ENCODE measurements at regions not wholly inside any gene's neighbourhood (a gene's known extent, or its start where the extent isn't known, plus 50 kb on each side); places are given as distances from the start of the nearest gene placed in this dataset.

DNA sequence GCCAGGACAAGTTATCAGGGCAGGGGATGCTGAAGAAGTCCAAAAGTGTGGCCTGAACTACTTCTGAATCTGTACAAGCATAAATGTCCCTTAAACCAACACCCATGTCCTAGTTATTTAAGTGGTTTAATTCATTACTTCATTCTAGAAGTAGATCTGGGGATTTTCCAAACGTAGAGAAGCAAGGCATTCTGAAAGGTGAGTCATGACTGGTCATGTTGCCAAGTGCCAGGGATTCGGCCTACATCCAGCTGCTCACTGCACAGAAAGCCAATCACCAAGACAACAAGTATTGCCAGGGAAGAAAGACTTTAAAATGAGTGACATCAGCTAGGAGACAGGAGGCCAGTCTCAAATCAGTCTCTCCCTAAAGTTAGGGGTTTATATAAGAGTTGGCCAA is 396.6 kb downstream of the GABRB3 start:
- TF ChIP-seq, protein P1, sequence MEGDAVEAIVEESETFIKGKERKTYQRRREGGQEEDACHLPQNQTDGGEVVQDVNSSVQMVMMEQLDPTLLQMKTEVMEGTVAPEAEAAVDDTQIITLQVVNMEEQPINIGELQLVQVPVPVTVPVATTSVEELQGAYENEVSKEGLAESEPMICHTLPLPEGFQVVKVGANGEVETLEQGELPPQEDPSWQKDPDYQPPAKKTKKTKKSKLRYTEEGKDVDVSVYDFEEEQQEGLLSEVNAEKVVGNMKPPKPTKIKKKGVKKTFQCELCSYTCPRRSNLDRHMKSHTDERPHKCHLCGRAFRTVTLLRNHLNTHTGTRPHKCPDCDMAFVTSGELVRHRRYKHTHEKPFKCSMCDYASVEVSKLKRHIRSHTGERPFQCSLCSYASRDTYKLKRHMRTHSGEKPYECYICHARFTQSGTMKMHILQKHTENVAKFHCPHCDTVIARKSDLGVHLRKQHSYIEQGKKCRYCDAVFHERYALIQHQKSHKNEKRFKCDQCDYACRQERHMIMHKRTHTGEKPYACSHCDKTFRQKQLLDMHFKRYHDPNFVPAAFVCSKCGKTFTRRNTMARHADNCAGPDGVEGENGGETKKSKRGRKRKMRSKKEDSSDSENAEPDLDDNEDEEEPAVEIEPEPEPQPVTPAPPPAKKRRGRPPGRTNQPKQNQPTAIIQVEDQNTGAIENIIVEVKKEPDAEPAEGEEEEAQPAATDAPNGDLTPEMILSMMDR (IDR thresholded peaks at IDR 0.05), result no peak
- ATAC-seq (no peak), DNase-seq (no peak)
- no peaks in the 10 kb centered on the region for H3K4me1 ChIP-seq (ENCODE audit: control insufficient read depth, insufficient read depth, low read length)
- H3K36me3 ChIP-seq (ENCODE audit: control insufficient read depth, insufficient read depth, low read length), result no peaks in the 10 kb centered on the region
- no peaks in the 10 kb centered on the region for H3K27me3 Mint-ChIP-seq (ENCODE audit: low read depth in 2 of 2)
- no peak overlapping the region for H3K27ac Mint-ChIP-seq
- peaks cover 21 to 29% of the 10 kb centered on the region in 2 donors for H3K9me3 Mint-ChIP-seq
- no peaks in the 10 kb centered on the region for H3K27me3 ChIP-seq (ENCODE audit: control insufficient read depth, insufficient read depth, low read length)
- intact Hi-C loops (cut with micrococcal nuclease), result no loop called here
- H3K27ac ChIP-seq (ENCODE audit: low read length), result no peak overlapping the region
- H3K4me3 Mint-ChIP-seq, result no peak overlapping the region
- 73% methylated on average over 2 of the region's 2 CpGs for WGBS (ENCODE audit: insufficient coverage)
- H3K4me1 Mint-ChIP-seq, result no peaks in the 10 kb centered on the region
- H3K9me3 ChIP-seq (ENCODE audit: control insufficient read depth, insufficient read depth, low read length), result peaks cover 21% of the 10 kb centered on the region
- H3K4me3 ChIP-seq (ENCODE audit: low read length), result no peak overlapping the region
- H3K36me3 Mint-ChIP-seq, result no peaks in the 10 kb centered on the region

DNA sequence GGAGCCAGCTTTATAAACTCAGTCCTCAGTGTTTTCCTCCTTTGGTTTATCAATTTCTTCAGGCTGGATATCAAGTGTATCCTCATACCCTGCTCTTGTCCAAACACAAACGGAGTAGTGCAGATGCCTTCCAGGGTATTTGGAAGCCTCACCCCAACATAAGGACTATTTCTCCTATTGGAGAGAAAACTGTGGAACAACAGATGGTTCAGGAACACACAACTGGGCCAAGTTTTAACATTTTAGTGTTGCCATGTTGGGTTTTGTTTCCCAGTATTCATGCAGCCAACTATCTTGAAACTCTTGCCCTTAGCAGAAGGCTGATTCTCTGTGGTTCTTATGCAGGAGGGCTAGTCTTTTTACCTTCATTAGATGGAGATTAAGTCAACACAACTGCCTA is 398.1 kb downstream of the GABRB3 start:
- intact Hi-C loops (cut with micrococcal nuclease), result no loop called here
- TF ChIP-seq, protein P1 (IDR thresholded peaks at IDR 0.05), result no peak
- Histone ChIP-seq H3K27me3 (ENCODE audit: control insufficient read depth, insufficient read depth, low read length) (no peaks in the 10 kb centered on the region), H3K4me3 (ENCODE audit: low read length) (no peak overlapping the region), H3K27ac (ENCODE audit: low read length) (no peak overlapping the region), H3K9me3 (ENCODE audit: control insufficient read depth, insufficient read depth, low read length) (peaks cover 22% of the 10 kb centered on the region), H3K4me1 (ENCODE audit: control insufficient read depth, insufficient read depth, low read length) (no peaks in the 10 kb centered on the region), H3K36me3 (ENCODE audit: control insufficient read depth, insufficient read depth, low read length) (no peaks in the 10 kb centered on the region)
- 83% methylated on average over 1 of the region's 1 CpG for WGBS (ENCODE audit: insufficient coverage)
- Mint-ChIP-seq H3K4me3 (no peak overlapping the region), H3K36me3 (peaks cover 8% of the 10 kb centered on the region), H3K27ac (no peak overlapping the region), H3K9me3 (peaks cover 25 to 35% of the 10 kb centered on the region in 2 donors), H3K27me3 (ENCODE audit: low read depth in 2 of 2) (no peaks in the 10 kb centered on the region), H3K4me1 (no peaks in the 10 kb centered on the region)
- ATAC-seq (no peak), DNase-seq (no peak)

DNA sequence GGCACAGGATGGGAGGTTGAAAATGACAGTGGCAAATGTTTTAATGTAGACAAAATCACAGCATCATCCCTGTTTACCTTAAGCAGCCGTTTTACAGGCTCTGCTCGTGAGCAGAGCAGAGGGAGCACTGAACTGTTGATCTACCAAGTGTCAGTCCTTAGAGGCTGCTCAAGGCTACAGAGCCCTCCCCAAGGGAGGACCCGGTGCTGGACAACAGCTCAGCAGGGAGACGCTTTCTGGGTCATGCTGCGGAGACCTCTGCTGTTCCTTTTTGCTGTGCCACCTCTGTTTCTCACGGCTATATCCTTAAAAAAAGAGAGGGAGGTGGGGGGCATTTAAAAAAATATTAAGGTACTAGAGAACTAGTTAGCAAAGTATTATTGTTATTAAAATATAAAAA is 400.2 kb downstream of the GABRB3 start:
- no peaks in the 10 kb centered on the region for H3K4me1 ChIP-seq (ENCODE audit: control insufficient read depth, insufficient read depth, low read length)
- H3K9me3 ChIP-seq (ENCODE audit: control insufficient read depth, insufficient read depth, low read length), result peaks cover 22% of the 10 kb centered on the region
- Mint-ChIP-seq H3K27ac (no peak overlapping the region), H3K27me3 (ENCODE audit: low read depth in 2 of 2) (no peaks in the 10 kb centered on the region), H3K4me3 (no peak overlapping the region), H3K36me3 (peaks cover 8% of the 10 kb centered on the region), H3K9me3 (peaks cover 16 to 30% of the 10 kb centered on the region in 2 donors), H3K4me1 (no peaks in the 10 kb centered on the region)
- intact Hi-C loops (cut with micrococcal nuclease), result no loop called here
- no peaks in the 10 kb centered on the region for H3K36me3 ChIP-seq (ENCODE audit: control insufficient read depth, insufficient read depth, low read length)
- DNase-seq (no peak), ATAC-seq (no peak)
- no peaks in the 10 kb centered on the region for H3K27me3 ChIP-seq (ENCODE audit: control insufficient read depth, insufficient read depth, low read length)
- no peak overlapping the region for H3K27ac ChIP-seq (ENCODE audit: low read length)
- 73% methylated on average over 5 of the region's 6 CpGs for WGBS (ENCODE audit: insufficient coverage)
- H3K4me3 ChIP-seq (ENCODE audit: low read length), result no peak overlapping the region
- TF ChIP-seq, protein P1 (IDR thresholded peaks at IDR 0.05), result no peak

DNA sequence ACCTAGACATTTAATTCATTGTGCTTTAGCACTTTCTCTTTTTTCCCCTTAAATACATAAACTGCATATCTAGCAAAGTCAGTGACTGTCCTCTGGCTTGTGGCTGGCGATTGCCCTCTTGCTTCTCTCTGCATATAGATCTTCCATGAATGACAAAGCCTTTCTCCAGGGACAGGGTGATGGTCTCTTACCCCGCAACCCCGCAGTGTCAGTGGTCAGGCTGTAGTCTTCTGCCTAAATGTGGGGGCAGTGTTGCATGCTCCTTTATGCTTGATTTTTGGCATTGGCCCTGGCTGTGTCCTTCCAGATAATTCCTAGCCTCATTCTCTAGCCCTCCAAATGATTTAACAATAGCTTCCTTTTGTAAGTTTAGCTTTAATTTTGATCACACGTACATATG is 407.8 kb downstream of the GABRB3 start:
- Histone ChIP-seq H3K4me1 (ENCODE audit: control insufficient read depth, insufficient read depth, low read length) (no peaks in the 10 kb centered on the region), H3K9me3 (ENCODE audit: control insufficient read depth, insufficient read depth, low read length) (no peaks in the 10 kb centered on the region), H3K4me3 (ENCODE audit: low read length) (no peak overlapping the region), H3K27me3 (ENCODE audit: control insufficient read depth, insufficient read depth, low read length) (no peaks in the 10 kb centered on the region), H3K36me3 (ENCODE audit: control insufficient read depth, insufficient read depth, low read length) (no peaks in the 10 kb centered on the region), H3K27ac (ENCODE audit: low read length) (no peak overlapping the region)
- 90% methylated on average over 4 of the region's 4 CpGs for WGBS (ENCODE audit: insufficient coverage)
- DNase-seq, result no peak
- intact Hi-C loops (cut with micrococcal nuclease), result no loop called here
- Mint-ChIP-seq H3K27ac (no peak overlapping the region), H3K9me3 (peaks cover 21 to 36% of the 10 kb centered on the region in 2 donors), H3K36me3 (no peaks in the 10 kb centered on the region), H3K27me3 (ENCODE audit: low read depth in 2 of 2) (no peaks in the 10 kb centered on the region), H3K4me3 (no peak overlapping the region), H3K4me1 (no peaks in the 10 kb centered on the region)
- ATAC-seq, result no peak
- TF ChIP-seq, protein P1 (IDR thresholded peaks at IDR 0.05), result no peak

All from natural killer cell (primary cell).